Upper lobe of left lung (tissue), 4 donors: ENCODE measurements at regions not wholly inside any gene's neighbourhood (a gene's known extent, or its start where the extent isn't known, plus 50 kb on each side); places are given as distances from the start of the nearest gene placed in this dataset.

ENCODE experiments used
- CTCF ChIP-seq, 6 experiments: fragments of 450-650 bp in 4 of 6; fragments of 200-600 bp in 2 of 6; sonication (generic) in 2 of 6; IDR thresholded peaks; one replicate each; pipeline ENCODE4 v1.5.1; 2016 to 2019; ENCODE audit warnings: antibody characterized with exemption in 6 of 6
- EP300 ChIP-seq, 4 donors: sonication (generic); formaldehyde crosslinking; IDR thresholded peaks; one replicate each; pipeline ENCODE4 v1.5.1; 2017; ENCODE audit warnings: antibody characterized with exemption in 4 of 4, control low read depth in 2 of 4
- POLR2A ChIP-seq, 4 donors: fragments of 450-650 bp; IDR thresholded peaks; one replicate each; pipeline ENCODE4 v1.5.1; 2016 to 2017; ENCODE audit warnings: antibody characterized with exemption in 4 of 4, mild to moderate bottlenecking in 2 of 4
- POLR2AphosphoS5 ChIP-seq, 2 donors: sonication (generic); formaldehyde crosslinking; IDR thresholded peaks; one replicate each; pipeline ENCODE4 v1.5.1; 2017; ENCODE audit warnings: antibody characterized with exemption in 2 of 2

GRCh38 chr2:128563348-128563687 is 244.7 kb upstream of the HS6ST1 start:
- no peak for TF ChIP-seq CTCF (IDR thresholded peaks at IDR 0.05)
- TF ChIP-seq POLR2A (IDR thresholded peaks at IDR 0.05): no peak
- TF ChIP-seq POLR2AphosphoS5 (IDR thresholded peaks at IDR 0.05): no peak
- no peak for TF ChIP-seq EP300 (IDR thresholded peaks at IDR 0.05)
